Keratinocyte (primary cell): ENCODE measurements at regions not wholly inside any gene's neighbourhood (a gene's known extent, or its start where the extent isn't known, plus 50 kb on each side); places are given as distances from the start of the nearest gene placed in this dataset.

ENCODE experiments used
- DNase-seq: peaks from one replicate; pipeline ENCODE4 v3.0.0-alpha.2; 2011; ENCODE audit warnings: low read depth, missing footprints, low spot score
- FAIRE-seq: peaks from 2 replicates; lab custom pipeline; 2011; peaks lifted over from hg19 to GRCh38; lab: Jason Lieb, UNC
- H2AFZ ChIP-seq: 2 replicates; pipeline ENCODE4 v1.6.0; 2012; ENCODE audit warnings: low read length, control low read depth, inconsistent platforms; ENCODE audit not compliant: control insufficient read depth
- H3K27ac ChIP-seq: 2 replicates; pipeline ENCODE4 v1.5.1; 2011; ENCODE audit warnings: low read length; ENCODE audit not compliant: control insufficient read depth, insufficient read depth
- H3K27me3 ChIP-seq: 3 replicates; pipeline ENCODE4 v1.6.0; 2011; ENCODE audit warnings: low read length; ENCODE audit not compliant: control insufficient read depth, insufficient read depth; ENCODE audit errors: extremely low read depth
- H3K36me3 ChIP-seq, 2 experiments: 2 replicates in 1 of 2; 3 replicates in 1 of 2; pipeline ENCODE4 v1.5.1; 2011; ENCODE audit warnings: low read length in 2 of 2, mild to moderate bottlenecking in 1 of 2; ENCODE audit not compliant: control insufficient read depth in 2 of 2, insufficient read depth in 2 of 2; ENCODE audit errors: extremely low read depth in 1 of 2
- H3K4me1 ChIP-seq: 3 replicates; pipeline ENCODE4 v1.5.1; 2011; ENCODE audit warnings: low read length; ENCODE audit not compliant: control insufficient read depth, insufficient read depth; ENCODE audit errors: extremely low read depth
- H3K4me2 ChIP-seq: 3 replicates; pipeline ENCODE4 v1.6.0; 2011; ENCODE audit warnings: low read depth, low read length; ENCODE audit not compliant: control insufficient read depth, insufficient read depth; ENCODE audit errors: extremely low read depth
- H3K4me3 ChIP-seq, 3 experiments: fragments of 200-600 bp in 1 of 3; sonication (generic) in 1 of 3; 2 replicates in 2 of 3; 3 replicates in 1 of 3; pipeline ENCODE4 v1.5.1; 2011 to 2016; ENCODE audit warnings: low read length in 3 of 3, mild to moderate bottlenecking in 3 of 3, control low read depth in 2 of 3, inconsistent platforms in 1 of 3, low read depth in 1 of 3, mixed read lengths in 1 of 3, mixed run types in 1 of 3, moderate library complexity in 1 of 3; ENCODE audit not compliant: control insufficient read depth in 2 of 3, insufficient read depth in 2 of 3; ENCODE audit errors: extremely low read depth in 1 of 3
- H3K79me2 ChIP-seq: 2 replicates; pipeline ENCODE4 v1.6.0; 2012; ENCODE audit warnings: low read length; ENCODE audit not compliant: control insufficient read depth, insufficient read depth
- H3K9ac ChIP-seq: 3 replicates; pipeline ENCODE4 v1.6.0; 2011; ENCODE audit warnings: low read length; ENCODE audit not compliant: control insufficient read depth, insufficient read depth; ENCODE audit errors: extremely low read depth
- H3K9me1 ChIP-seq: 3 replicates; pipeline ENCODE4 v1.6.0; 2011; ENCODE audit warnings: low read length; ENCODE audit not compliant: control insufficient read depth, insufficient read depth; ENCODE audit errors: extremely low read depth
- H3K9me3 ChIP-seq: 2 replicates; pipeline ENCODE4 v1.5.1; 2012; ENCODE audit warnings: low read depth, low read length; ENCODE audit not compliant: control insufficient read depth
- H4K20me1 ChIP-seq: 3 replicates; pipeline ENCODE4 v1.6.0; 2011; ENCODE audit warnings: low read length; ENCODE audit not compliant: control insufficient read depth, insufficient read depth; ENCODE audit errors: extremely low read depth
- EZH2 ChIP-seq: IDR thresholded peaks from one replicate; pipeline ENCODE4 v1.6.1; 2012; ENCODE audit warnings: inconsistent platforms, mild to moderate bottlenecking, low read length, moderate library complexity
- dilution Hi-C: fragments of 300-500 bp; cut with MboI; formaldehyde crosslinking; loops from one replicate; pipeline ENCODE4 v1.7.0; 2020; ENCODE audit warnings: low sequenced_read_pairs; ENCODE audit not compliant: extremely low pct_ligation_motif_present
- TF ChIP-seq, protein P1 (sequence below), 3 experiments: IDR thresholded peaks in 1 of 3; conservative IDR thresholded peaks in 1 of 3; optimal IDR thresholded peaks in 1 of 3; 2 replicates in 2 of 3; 3 replicates in 1 of 3; pipeline versions ENCODE3 to v1.5.1; 2011; ENCODE audit warnings: low read length in 3 of 3, mild to moderate bottlenecking in 3 of 3, moderate library complexity in 2 of 3, control low read depth in 1 of 3, inconsistent platforms in 1 of 3; ENCODE audit not compliant: insufficient read depth in 2 of 3; ENCODE audit errors: extremely low read depth in 1 of 3

DNA sequence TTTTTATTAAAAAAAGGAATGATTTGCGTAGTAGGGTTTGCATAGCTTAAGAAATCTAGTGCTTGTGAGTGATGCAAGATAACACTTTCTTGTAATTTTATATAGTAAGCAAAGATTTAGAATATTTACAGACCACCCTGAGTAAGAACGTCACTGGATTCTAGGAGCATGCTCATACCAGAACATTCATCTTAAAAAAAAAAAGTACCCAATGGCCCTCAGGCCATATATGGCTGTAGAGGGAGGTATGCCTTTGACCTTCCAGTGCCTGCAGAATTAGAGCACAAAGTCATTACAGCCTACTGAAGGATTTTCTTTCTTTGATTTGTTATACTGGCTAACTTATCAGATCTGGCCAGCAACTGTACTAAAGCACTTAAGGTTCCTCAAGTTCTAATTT, 236.3 kb upstream of the GYPA start:
- H3K9me1 ChIP-seq = no peaks in the 10 kb centered on the region
- H3K4me2 ChIP-seq = no peak overlapping the region
- H3K9ac ChIP-seq = no peak overlapping the region
- H3K27me3 ChIP-seq = no peaks in the 10 kb centered on the region
- no peak for TF ChIP-seq EZH2
- TF ChIP-seq, protein P1, sequence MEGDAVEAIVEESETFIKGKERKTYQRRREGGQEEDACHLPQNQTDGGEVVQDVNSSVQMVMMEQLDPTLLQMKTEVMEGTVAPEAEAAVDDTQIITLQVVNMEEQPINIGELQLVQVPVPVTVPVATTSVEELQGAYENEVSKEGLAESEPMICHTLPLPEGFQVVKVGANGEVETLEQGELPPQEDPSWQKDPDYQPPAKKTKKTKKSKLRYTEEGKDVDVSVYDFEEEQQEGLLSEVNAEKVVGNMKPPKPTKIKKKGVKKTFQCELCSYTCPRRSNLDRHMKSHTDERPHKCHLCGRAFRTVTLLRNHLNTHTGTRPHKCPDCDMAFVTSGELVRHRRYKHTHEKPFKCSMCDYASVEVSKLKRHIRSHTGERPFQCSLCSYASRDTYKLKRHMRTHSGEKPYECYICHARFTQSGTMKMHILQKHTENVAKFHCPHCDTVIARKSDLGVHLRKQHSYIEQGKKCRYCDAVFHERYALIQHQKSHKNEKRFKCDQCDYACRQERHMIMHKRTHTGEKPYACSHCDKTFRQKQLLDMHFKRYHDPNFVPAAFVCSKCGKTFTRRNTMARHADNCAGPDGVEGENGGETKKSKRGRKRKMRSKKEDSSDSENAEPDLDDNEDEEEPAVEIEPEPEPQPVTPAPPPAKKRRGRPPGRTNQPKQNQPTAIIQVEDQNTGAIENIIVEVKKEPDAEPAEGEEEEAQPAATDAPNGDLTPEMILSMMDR (optimal IDR thresholded peaks at IDR 0.05 in 1 of 3, IDR thresholded peaks at IDR 0.05 in 1 of 3, conservative IDR thresholded peaks at IDR 0.05 in 1 of 3; ENCODE audit: extremely low read depth in 1 of 3, insufficient read depth in 2 of 3, low read length in 3 of 3) = no peak
- H3K9me3 ChIP-seq = no peaks in the 10 kb centered on the region
- H3K4me1 ChIP-seq = no peaks in the 10 kb centered on the region
- H3K79me2 ChIP-seq = no peaks in the 10 kb centered on the region
- no peak overlapping the region for H2AFZ ChIP-seq
- no peaks in the 10 kb centered on the region for H4K20me1 ChIP-seq
- no peak overlapping the region for H3K27ac ChIP-seq
- DNase-seq (no peak), FAIRE-seq (no peak)
- H3K36me3 ChIP-seq = no peaks in the 10 kb centered on the region
- no peak overlapping the region for H3K4me3 ChIP-seq
- dilution Hi-C loops = no loop called here

DNA sequence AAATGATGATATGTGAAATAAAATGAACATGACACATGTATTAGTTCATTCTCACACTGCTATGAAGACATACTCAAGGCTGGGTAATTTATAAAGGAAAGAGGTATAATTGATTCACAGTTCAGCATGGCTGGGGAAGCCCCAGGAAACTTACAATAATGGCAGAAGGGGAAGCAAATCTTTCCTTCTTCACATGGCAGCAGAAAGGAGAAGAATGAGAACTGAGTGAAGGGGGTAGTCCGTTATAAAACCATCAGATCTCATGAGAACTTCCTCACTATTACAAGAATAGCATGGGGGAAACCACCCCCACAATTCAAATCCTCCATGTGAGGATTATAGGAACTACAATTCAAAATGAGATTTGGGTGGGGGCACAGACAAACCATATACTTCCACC, 243.9 kb upstream of the GYPA start:
- no peaks in the 10 kb centered on the region for H4K20me1 ChIP-seq
- no peak for FAIRE-seq
- dilution Hi-C loops = no loop called here

More for the DNA sequence above, 243.9 kb upstream of the GYPA start:
- Histone ChIP-seq H3K27me3 (no peaks in the 10 kb centered on the region), H3K9ac (no peak overlapping the region), H3K79me2 (no peaks in the 10 kb centered on the region), H3K9me1 (no peaks in the 10 kb centered on the region), H3K27ac (no peak overlapping the region), H3K9me3 (no peaks in the 10 kb centered on the region), H3K36me3 (no peaks in the 10 kb centered on the region), H2AFZ (no peak overlapping the region), H3K4me2 (no peak overlapping the region), H3K4me3 (no peak overlapping the region), H3K4me1 (no peaks in the 10 kb centered on the region)
- no peak for DNase-seq
- no peak for TF ChIP-seq EZH2
- TF ChIP-seq, protein P1 (optimal IDR thresholded peaks at IDR 0.05 in 1 of 3, IDR thresholded peaks at IDR 0.05 in 1 of 3, conservative IDR thresholded peaks at IDR 0.05 in 1 of 3; ENCODE audit: extremely low read depth in 1 of 3, insufficient read depth in 2 of 3, low read length in 3 of 3) = no peak
